ENCODE measurements at regions not wholly inside any gene's neighbourhood (a gene's known extent, or its start where the extent isn't known, plus 50 kb on each side); places are given as distances from the start of the nearest gene placed in this dataset.

- TF ChIP-seq TAF7 (optimal IDR thresholded peaks at IDR 0.05; ENCODE audit: borderline replicate concordance, low read depth, low read length), result no peak
- no peak for TF ChIP-seq JUN (IDR thresholded peaks at IDR 0.05; ENCODE audit: low read depth, low read length)
- TF ChIP-seq RBBP5 (IDR thresholded peaks at IDR 0.05; ENCODE audit: borderline replicate concordance, low read depth, low read length), result no peak
- no peak for TF ChIP-seq RFX5 (IDR thresholded peaks at IDR 0.05; ENCODE audit: borderline replicate concordance, low read depth, low read length)
Measured at GRCh38 chr15:95816591-95816990, 513.9 kb upstream of the NR2F2 start (continued).

Measured in H1 (cell line).